DOHH2 (cell line): ENCODE measurements at regions not wholly inside any gene's neighbourhood (a gene's known extent, or its start where the extent isn't known, plus 50 kb on each side); places are given as distances from the start of the nearest gene placed in this dataset.

ENCODE experiments used
- H3F3A ChIP-seq: fragments of 200-600 bp; sonication (generic), shearing (Covaris generic); 2 replicates; pipeline ENCODE4 v1.6.0; 2016; ENCODE audit warnings: antibody characterized with exemption, mild to moderate bottlenecking; ENCODE audit not compliant: control insufficient read depth, insufficient read depth
- H3K27ac ChIP-seq: fragments of 200-600 bp; sonication (generic); 2 replicates; pipeline ENCODE4 v1.5.1; 2014; ENCODE audit warnings: low read depth, mild to moderate bottlenecking, low read length, moderate library complexity
- H3K27me3 ChIP-seq: fragments of 200-600 bp; sonication (generic); 2 replicates; pipeline ENCODE4 v1.6.1; 2014; ENCODE audit warnings: mild to moderate bottlenecking, low read length, mixed read lengths; ENCODE audit not compliant: control insufficient read depth
- H3K36me3 ChIP-seq: fragments of 200-600 bp; sonication (generic); 2 replicates; pipeline ENCODE4 v1.6.1; 2014; ENCODE audit warnings: mild to moderate bottlenecking, low read length, moderate library complexity, mixed read lengths; ENCODE audit not compliant: control insufficient read depth
- H3K4me1 ChIP-seq: fragments of 200-600 bp; sonication (generic); 2 replicates; pipeline ENCODE4 v1.6.1; 2014; ENCODE audit warnings: mild to moderate bottlenecking, low read length, mixed read lengths; ENCODE audit not compliant: control insufficient read depth
- H3K4me2 ChIP-seq: fragments of 200-600 bp; sonication (generic); 2 replicates; pipeline ENCODE4 v1.6.0; 2014; ENCODE audit warnings: mild to moderate bottlenecking, low read length, moderate library complexity
- H3K4me3 ChIP-seq: fragments of 200-600 bp; sonication (generic); 2 replicates; pipeline ENCODE4 v1.5.1; 2014; ENCODE audit warnings: mild to moderate bottlenecking, low read length, mixed read lengths
- H3K79me2 ChIP-seq: fragments of 200-600 bp; sonication (generic); 2 replicates; pipeline ENCODE4 v1.6.1; 2014; ENCODE audit warnings: mild to moderate bottlenecking, low read length, mixed read lengths; ENCODE audit not compliant: control insufficient read depth
- H3K9me2 ChIP-seq: fragments of 200-600 bp; sonication (generic); replicated peaks from 2 replicates; pipeline ENCODE4 v1.6.1; 2014; ENCODE audit warnings: mild to moderate bottlenecking, low read length, mixed read lengths; ENCODE audit not compliant: control insufficient read depth
- H3K9me3 ChIP-seq: fragments of 200-600 bp; sonication (generic); 2 replicates; pipeline ENCODE4 v1.6.1; 2014; ENCODE audit warnings: antibody characterized with exemption, low read length, mixed read lengths; ENCODE audit not compliant: control insufficient read depth, insufficient read depth
- H4K20me1 ChIP-seq: fragments of 200-600 bp; sonication (generic); 2 replicates; pipeline ENCODE4 v1.6.0; 2014; ENCODE audit warnings: low read depth, mild to moderate bottlenecking, antibody characterized with exemption, low read length, moderate library complexity; ENCODE audit not compliant: control insufficient read depth, insufficient read depth
- EZH2phosphoT487 ChIP-seq: fragments of 200-600 bp; sonication (generic); IDR thresholded peaks from 2 replicates; pipeline ENCODE4 v1.6.1; 2017; ENCODE audit warnings: borderline replicate concordance, mild to moderate bottlenecking, antibody characterized with exemption, low read length, moderate library complexity, mixed read lengths
- TF ChIP-seq, protein P1 (sequence below): fragments of 200-600 bp; sonication (generic); IDR thresholded peaks from one replicate; pipeline ENCODE4 v1.5.1; 2014; ENCODE audit warnings: antibody characterized with exemption, mild to moderate bottlenecking, low read depth, low read length; ENCODE audit not compliant: poor library complexity, severe bottlenecking

- H3K4me1 ChIP-seq: no peaks in the 10 kb centered on the region
- no peaks in the 10 kb centered on the region for H3K9me3 ChIP-seq
- no peak overlapping the region for H3K27ac ChIP-seq
- TF ChIP-seq, protein P1, sequence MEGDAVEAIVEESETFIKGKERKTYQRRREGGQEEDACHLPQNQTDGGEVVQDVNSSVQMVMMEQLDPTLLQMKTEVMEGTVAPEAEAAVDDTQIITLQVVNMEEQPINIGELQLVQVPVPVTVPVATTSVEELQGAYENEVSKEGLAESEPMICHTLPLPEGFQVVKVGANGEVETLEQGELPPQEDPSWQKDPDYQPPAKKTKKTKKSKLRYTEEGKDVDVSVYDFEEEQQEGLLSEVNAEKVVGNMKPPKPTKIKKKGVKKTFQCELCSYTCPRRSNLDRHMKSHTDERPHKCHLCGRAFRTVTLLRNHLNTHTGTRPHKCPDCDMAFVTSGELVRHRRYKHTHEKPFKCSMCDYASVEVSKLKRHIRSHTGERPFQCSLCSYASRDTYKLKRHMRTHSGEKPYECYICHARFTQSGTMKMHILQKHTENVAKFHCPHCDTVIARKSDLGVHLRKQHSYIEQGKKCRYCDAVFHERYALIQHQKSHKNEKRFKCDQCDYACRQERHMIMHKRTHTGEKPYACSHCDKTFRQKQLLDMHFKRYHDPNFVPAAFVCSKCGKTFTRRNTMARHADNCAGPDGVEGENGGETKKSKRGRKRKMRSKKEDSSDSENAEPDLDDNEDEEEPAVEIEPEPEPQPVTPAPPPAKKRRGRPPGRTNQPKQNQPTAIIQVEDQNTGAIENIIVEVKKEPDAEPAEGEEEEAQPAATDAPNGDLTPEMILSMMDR: no peak
- TF ChIP-seq EZH2phosphoT487: no peak
- H3K36me3 ChIP-seq: no peaks in the 10 kb centered on the region
- H3K27me3 ChIP-seq: peaks cover 19% of the 10 kb centered on the region
- H3K9me2 ChIP-seq: no peaks in the 10 kb centered on the region
- no peak overlapping the region for H3K4me3 ChIP-seq
- H4K20me1 ChIP-seq: no peaks in the 10 kb centered on the region
- H3K4me2 ChIP-seq: no peak overlapping the region
- H3K79me2 ChIP-seq: no peaks in the 10 kb centered on the region
- no peaks in the 10 kb centered on the region for H3F3A ChIP-seq
Measured at GRCh38 chr7:26551740-26552139, 260.1 kb downstream of the SNX10 start.

- Histone ChIP-seq H3K36me3 (no peaks in the 10 kb centered on the region), H3K79me2 (no peaks in the 10 kb centered on the region), H3K4me2 (no peak overlapping the region), H3K4me1 (no peaks in the 10 kb centered on the region), H4K20me1 (no peaks in the 10 kb centered on the region), H3F3A (no peaks in the 10 kb centered on the region), H3K9me2 (no peaks in the 10 kb centered on the region), H3K27ac (no peak overlapping the region), H3K9me3 (no peaks in the 10 kb centered on the region), H3K4me3 (no peak overlapping the region), H3K27me3 (peaks cover 19% of the 10 kb centered on the region)
- TF ChIP-seq EZH2phosphoT487: no peak
- TF ChIP-seq, protein P1: no peak
Measured at GRCh38 chr7:26553128-26553527, 261.5 kb downstream of the SNX10 start.

GRCh38 chr7:26553582-26553981 is 261.9 kb downstream of the SNX10 start:
- no peak overlapping the region for H3K27ac ChIP-seq
- H3K9me3 ChIP-seq: no peaks in the 10 kb centered on the region
- no peak overlapping the region for H3K4me2 ChIP-seq

More at GRCh38 chr7:26553582-26553981, 261.9 kb downstream of the SNX10 start:
- Histone ChIP-seq H4K20me1 (no peaks in the 10 kb centered on the region), H3K36me3 (no peaks in the 10 kb centered on the region), H3K9me2 (no peaks in the 10 kb centered on the region), H3K4me3 (no peak overlapping the region), H3K4me1 (no peaks in the 10 kb centered on the region), H3K79me2 (no peaks in the 10 kb centered on the region), H3F3A (no peaks in the 10 kb centered on the region), H3K27me3 (peaks cover 19% of the 10 kb centered on the region)
- TF ChIP-seq, protein P1: no peak
- TF ChIP-seq EZH2phosphoT487: no peak
